Smooth muscle cell (in vitro differentiated cells): ENCODE measurements at regions not wholly inside any gene's neighbourhood (a gene's known extent, or its start where the extent isn't known, plus 50 kb on each side); places are given as distances from the start of the nearest gene placed in this dataset.

Experiments
- DNase-seq: peaks from one replicate; lab custom pipeline; 2025; ENCODE audit not compliant: unreplicated experiment; lab: John Stamatoyannopoulos, UW
- H2AFZ ChIP-seq: fragments of 200-600 bp; sonication (generic); 2 replicates; pipeline ENCODE4 v1.6.0; 2016; ENCODE audit warnings: antibody characterized with exemption, low read depth, mild to moderate bottlenecking
- H3F3A ChIP-seq: fragments of 200-600 bp; sonication (generic); 2 replicates; pipeline ENCODE4 v1.6.0; 2017; ENCODE audit warnings: antibody characterized with exemption, low read depth
- H3K27ac ChIP-seq: fragments of 200-600 bp; sonication (generic); 2 replicates; pipeline ENCODE4 v1.5.1; 2016; ENCODE audit warnings: low read depth, mild to moderate bottlenecking
- H3K27me3 ChIP-seq: fragments of 200-600 bp; sonication (generic); 2 replicates; pipeline ENCODE4 v1.6.1; 2016; ENCODE audit warnings: low read depth, mild to moderate bottlenecking
- H3K36me3 ChIP-seq: fragments of 200-600 bp; sonication (generic); 2 replicates; pipeline ENCODE4 v1.5.1; 2016; ENCODE audit warnings: low read depth
- H3K4me1 ChIP-seq: fragments of 200-600 bp; sonication (generic); 2 replicates; pipeline ENCODE4 v1.5.1; 2016; ENCODE audit warnings: low read depth
- H3K4me2 ChIP-seq: fragments of 200-600 bp; sonication (generic); 2 replicates; pipeline ENCODE4 v1.6.0; 2016; ENCODE audit warnings: mild to moderate bottlenecking
- H3K4me3 ChIP-seq: fragments of 200-600 bp; sonication (generic); 2 replicates; pipeline ENCODE4 v1.5.1; 2016; ENCODE audit warnings: mild to moderate bottlenecking
- H3K79me2 ChIP-seq: fragments of 200-600 bp; sonication (generic); 2 replicates; pipeline ENCODE4 v1.6.0; 2016; ENCODE audit warnings: low read depth, mild to moderate bottlenecking
- H3K9ac ChIP-seq: fragments of 200-600 bp; sonication (generic); 2 replicates; pipeline ENCODE4 v1.6.0; 2016; ENCODE audit warnings: low read depth
- H3K9me3 ChIP-seq: fragments of 200-600 bp; sonication (generic); replicated peaks from 2 replicates; pipeline ENCODE4 v1.5.1; 2016; ENCODE audit warnings: low read depth
- H4K20me1 ChIP-seq: fragments of 200-600 bp; sonication (generic); 2 replicates; pipeline ENCODE4 v1.6.0; 2016; ENCODE audit warnings: low read depth
- CTCF ChIP-seq: fragments of 200-600 bp; sonication (generic); IDR thresholded peaks from 2 replicates; pipeline ENCODE4 v1.5.1; 2017; ENCODE audit warnings: borderline replicate concordance, mild to moderate bottlenecking, antibody characterized with exemption; ENCODE audit not compliant: insufficient read depth, poor library complexity, severe bottlenecking
- WGBS: methylation state at CpG from one replicate; pipeline ENCODE4 v1.1.7; 2016; ENCODE audit warnings: low lambda C conversion rate; 5-methylcytosine and 5-hydroxymethylcytosine counted together

- WGBS: 100% methylated on average over 1 of the region's 1 CpG
- no peak for TF ChIP-seq CTCF
- Histone ChIP-seq H3K27ac (no peak overlapping the region), H3K27me3 (no peaks in the 10 kb centered on the region), H3K4me3 (no peak overlapping the region), H3K4me2 (no peak overlapping the region), H3K36me3 (no peaks in the 10 kb centered on the region), H4K20me1 (no peaks in the 10 kb centered on the region), H3K79me2 (no peaks in the 10 kb centered on the region), H3K9ac (no peak overlapping the region), H3F3A (no peaks in the 10 kb centered on the region), H3K4me1 (no peaks in the 10 kb centered on the region), H3K9me3 (no peaks in the 10 kb centered on the region), H2AFZ (no peak overlapping the region)
- DNase-seq: no peak
These were observed 1445.8 kb upstream of the FLRT2 start for GRCh38 chr14:84084056-84084630.

GRCh38 chr14:84085493-84085892, 1444.5 kb upstream of the FLRT2 start:
- H3K4me3 ChIP-seq: no peak overlapping the region
- H3K9ac ChIP-seq: no peak overlapping the region
- no peaks in the 10 kb centered on the region for H4K20me1 ChIP-seq
- no peak for TF ChIP-seq CTCF
- no peaks in the 10 kb centered on the region for H3K36me3 ChIP-seq
- no peak overlapping the region for H2AFZ ChIP-seq
- no peaks in the 10 kb centered on the region for H3K4me1 ChIP-seq
- H3K27me3 ChIP-seq: no peaks in the 10 kb centered on the region
- H3K9me3 ChIP-seq: no peaks in the 10 kb centered on the region
- no peaks in the 10 kb centered on the region for H3F3A ChIP-seq
- H3K4me2 ChIP-seq: no peak overlapping the region
- no peak for DNase-seq
- H3K79me2 ChIP-seq: no peaks in the 10 kb centered on the region
- H3K27ac ChIP-seq: no peak overlapping the region

- Histone ChIP-seq H3K4me1 (no peaks in the 10 kb centered on the region), H3K79me2 (no peaks in the 10 kb centered on the region), H3K4me3 (no peak overlapping the region), H3K9me3 (no peaks in the 10 kb centered on the region), H3F3A (no peaks in the 10 kb centered on the region), H3K27ac (no peak overlapping the region), H2AFZ (no peak overlapping the region), H3K4me2 (no peak overlapping the region), H3K9ac (no peak overlapping the region), H3K27me3 (no peaks in the 10 kb centered on the region), H4K20me1 (no peaks in the 10 kb centered on the region), H3K36me3 (no peaks in the 10 kb centered on the region)
- WGBS: 97% methylated on average over 4 of the region's 4 CpGs
- TF ChIP-seq CTCF: no peak
- DNase-seq: no peak
These were observed 1443.2 kb upstream of the FLRT2 start for GRCh38 chr14:84086714-84087113.

- no peak for TF ChIP-seq CTCF
- H3K27ac ChIP-seq: no peak overlapping the region
- H3F3A ChIP-seq: no peaks in the 10 kb centered on the region
- H3K9ac ChIP-seq: no peak overlapping the region
- 94% methylated on average over 8 of the region's 8 CpGs for WGBS
- H3K4me2 ChIP-seq: no peak overlapping the region
- H3K79me2 ChIP-seq: no peaks in the 10 kb centered on the region
- H3K36me3 ChIP-seq: no peaks in the 10 kb centered on the region
- H3K4me1 ChIP-seq: no peaks in the 10 kb centered on the region
- H4K20me1 ChIP-seq: no peaks in the 10 kb centered on the region
- H3K4me3 ChIP-seq: no peak overlapping the region
- H3K9me3 ChIP-seq: no peaks in the 10 kb centered on the region
- H2AFZ ChIP-seq: no peak overlapping the region
- no peaks in the 10 kb centered on the region for H3K27me3 ChIP-seq
- DNase-seq: no peak
These were observed 1441.9 kb upstream of the FLRT2 start for GRCh38 chr14:84087986-84088531.
